Muscle layer of colon (tissue), 2 donors: ENCODE measurements at regions not wholly inside any gene's neighbourhood (a gene's known extent, or its start where the extent isn't known, plus 50 kb on each side); places are given as distances from the start of the nearest gene placed in this dataset.

Source experiments
- H3K27ac ChIP-seq: one replicate; pipeline ENCODE4 v1.7.0; 2013; ENCODE audit warnings: low read depth, mild to moderate bottlenecking, low read length, moderate library complexity
- H3K27me3 ChIP-seq, 2 donors: one replicate each; pipeline ENCODE4 v1.7.0; 2013; ENCODE audit warnings: low read length in 2 of 2, mild to moderate bottlenecking in 2 of 2; ENCODE audit not compliant: insufficient read depth in 2 of 2, control insufficient read depth in 1 of 2
- H3K36me3 ChIP-seq: one replicate; pipeline ENCODE4 v1.7.0; 2013; ENCODE audit warnings: mild to moderate bottlenecking, low read length; ENCODE audit not compliant: insufficient read depth
- H3K4me1 ChIP-seq: one replicate; pipeline ENCODE4 v1.7.0; 2013; ENCODE audit warnings: mild to moderate bottlenecking, low read length; ENCODE audit not compliant: insufficient read depth
- H3K4me3 ChIP-seq, 2 donors: one replicate each; pipeline ENCODE4 v1.7.0; 2013; ENCODE audit warnings: low read length in 2 of 2, low read depth in 1 of 2, mild to moderate bottlenecking in 1 of 2, moderate library complexity in 1 of 2
- H3K9ac ChIP-seq: one replicate; pipeline ENCODE4 v1.7.0; 2013; ENCODE audit warnings: low read length
- H3K9me3 ChIP-seq: one replicate; pipeline ENCODE4 v1.7.0; 2013; ENCODE audit warnings: mild to moderate bottlenecking, low read length
- donor health status: abdominal sarcoma.
- donor health status: Adenocarcinoma of cecum.

DNA sequence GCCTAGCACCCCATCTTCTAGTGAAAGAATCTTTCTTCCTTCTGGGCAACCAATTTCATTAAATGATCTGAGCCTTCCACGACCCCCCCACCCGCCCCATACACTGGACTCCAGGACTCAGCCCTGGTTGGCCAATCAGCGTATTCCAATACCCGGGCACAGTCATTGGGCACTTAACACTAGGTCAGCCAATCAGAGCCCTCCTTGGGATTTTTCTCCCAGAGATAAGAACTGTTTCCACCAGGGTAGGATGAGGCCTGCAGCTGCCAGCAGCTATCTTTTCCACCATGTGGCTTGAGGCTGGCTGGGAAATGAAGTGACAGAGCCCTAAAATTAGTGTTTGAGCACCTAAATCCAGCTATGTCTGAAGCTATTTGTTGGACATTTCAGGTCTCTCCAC lies 418.8 kb downstream of the BCOR start:
- Histone ChIP-seq H3K4me3 (no peak overlapping the region), H3K9me3 (no peaks in the 10 kb centered on the region), H3K27ac (no peak overlapping the region), H3K4me1 (no peaks in the 10 kb centered on the region), H3K9ac (no peak overlapping the region), H3K27me3 (peaks cover 0 to 8% of the 10 kb centered on the region in 2 donors), H3K36me3 (no peaks in the 10 kb centered on the region)

DNA sequence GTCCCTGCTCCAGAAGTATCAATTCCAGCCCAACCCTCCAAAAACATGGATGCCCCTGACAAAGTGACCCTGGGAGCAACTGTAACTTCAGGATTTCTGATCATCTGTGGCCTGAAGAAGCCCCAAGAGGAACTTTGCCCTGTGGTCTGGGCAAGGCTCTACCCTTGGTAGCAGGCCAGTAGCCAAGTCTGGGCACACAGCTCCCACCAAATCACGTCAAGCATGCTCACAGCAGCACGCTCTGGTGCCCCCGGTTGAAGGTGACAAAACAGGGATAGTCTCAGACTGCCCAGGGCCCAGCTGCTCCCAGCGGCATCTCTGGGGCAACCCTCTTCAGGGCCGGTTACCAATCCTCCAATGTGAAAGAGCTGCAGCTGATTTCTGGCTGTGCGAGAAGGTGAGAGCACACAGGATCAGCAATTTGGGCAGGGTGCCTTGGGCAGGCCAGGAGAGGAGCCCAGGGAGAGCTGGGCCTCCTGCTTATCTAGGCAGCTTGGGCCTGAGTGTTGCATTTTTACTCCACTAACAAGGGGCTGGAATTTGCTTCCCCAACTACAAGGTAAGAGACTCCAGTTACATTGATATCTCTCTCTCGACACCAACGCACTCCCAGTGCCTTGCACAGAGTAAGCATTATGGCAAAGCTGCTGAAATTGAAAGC lies 418.1 kb downstream of the BCOR start:
- Histone ChIP-seq H3K9ac (no peak overlapping the region), H3K36me3 (no peaks in the 10 kb centered on the region), H3K4me3 (no peak overlapping the region), H3K27ac (no peak overlapping the region), H3K4me1 (no peaks in the 10 kb centered on the region), H3K9me3 (no peaks in the 10 kb centered on the region), H3K27me3 (peaks cover 0 to 8% of the 10 kb centered on the region in 2 donors)

DNA sequence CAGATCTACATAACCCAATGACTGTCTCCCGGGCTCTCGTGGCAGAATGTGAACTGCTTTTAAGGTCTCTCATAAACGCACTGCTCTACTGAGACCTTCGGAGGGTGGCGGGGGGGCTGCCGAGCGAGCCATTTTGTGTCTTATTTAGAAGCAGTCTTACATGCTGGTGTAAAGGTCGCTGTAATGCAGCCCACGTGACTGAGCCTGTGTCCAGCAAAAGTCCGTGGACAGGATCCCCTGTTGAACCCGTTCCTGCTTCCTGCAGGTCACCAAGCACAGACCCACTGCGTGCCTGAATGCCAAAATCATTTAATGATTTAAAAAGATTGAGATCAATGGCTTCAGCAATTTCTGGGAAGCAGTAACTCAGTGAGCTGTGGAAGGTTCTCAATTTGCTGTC lies 415.9 kb downstream of the BCOR start:
- H3K4me3 ChIP-seq: no peak overlapping the region
- no peaks in the 10 kb centered on the region for H3K36me3 ChIP-seq
- H3K4me1 ChIP-seq: no peaks in the 10 kb centered on the region
- H3K9ac ChIP-seq: no peak overlapping the region
- H3K27ac ChIP-seq: no peak overlapping the region
- no peaks in the 10 kb centered on the region for H3K9me3 ChIP-seq
- peaks cover 0 to 13% of the 10 kb centered on the region in 2 donors for H3K27me3 ChIP-seq

DNA sequence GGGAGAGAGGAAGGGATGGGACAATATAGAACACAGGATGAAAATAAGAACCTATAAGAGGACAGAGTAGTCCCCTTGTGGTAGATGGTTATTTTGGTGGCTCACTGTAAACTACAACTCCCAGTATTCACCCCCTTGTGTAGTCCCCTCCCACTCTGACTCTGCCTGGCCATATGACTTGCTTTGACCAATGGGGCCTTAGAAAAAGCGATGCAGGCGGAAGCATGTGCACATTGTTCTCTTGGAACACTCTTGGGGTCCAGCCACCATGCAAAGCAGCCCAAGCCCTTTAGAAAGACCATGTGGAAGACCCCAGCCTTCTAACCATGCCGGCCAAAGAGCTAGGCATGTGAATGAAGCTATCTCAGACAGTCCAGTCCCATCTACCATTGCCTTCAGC lies 415.0 kb downstream of the BCOR start:
- Histone ChIP-seq H3K9me3 (no peaks in the 10 kb centered on the region), H3K9ac (no peak overlapping the region), H3K27me3 (peaks cover 0 to 17% of the 10 kb centered on the region in 2 donors), H3K36me3 (no peaks in the 10 kb centered on the region), H3K4me3 (no peak overlapping the region), H3K27ac (no peak overlapping the region), H3K4me1 (peaks cover 3% of the 10 kb centered on the region)

DNA sequence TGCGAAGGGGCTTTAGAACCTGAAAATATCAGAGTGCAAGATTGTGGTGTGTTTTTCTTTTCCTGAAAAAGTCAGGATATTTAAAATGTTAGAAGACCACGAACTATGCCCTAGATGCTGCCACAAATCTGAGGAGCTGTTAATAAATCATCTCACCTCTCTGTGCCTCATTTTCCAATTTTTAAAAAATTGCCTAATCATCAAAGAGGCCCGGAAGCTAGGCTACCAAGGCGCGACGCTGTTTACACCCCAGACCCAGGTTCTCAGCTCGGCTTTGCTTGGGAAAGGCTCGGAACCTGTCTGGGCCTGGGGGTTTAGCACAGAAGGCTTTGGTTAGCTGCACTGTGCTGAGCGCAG lies 409.6 kb downstream of the BCOR start:
- H3K9ac ChIP-seq: no peak overlapping the region
- no peak overlapping the region for H3K4me3 ChIP-seq

DNA sequence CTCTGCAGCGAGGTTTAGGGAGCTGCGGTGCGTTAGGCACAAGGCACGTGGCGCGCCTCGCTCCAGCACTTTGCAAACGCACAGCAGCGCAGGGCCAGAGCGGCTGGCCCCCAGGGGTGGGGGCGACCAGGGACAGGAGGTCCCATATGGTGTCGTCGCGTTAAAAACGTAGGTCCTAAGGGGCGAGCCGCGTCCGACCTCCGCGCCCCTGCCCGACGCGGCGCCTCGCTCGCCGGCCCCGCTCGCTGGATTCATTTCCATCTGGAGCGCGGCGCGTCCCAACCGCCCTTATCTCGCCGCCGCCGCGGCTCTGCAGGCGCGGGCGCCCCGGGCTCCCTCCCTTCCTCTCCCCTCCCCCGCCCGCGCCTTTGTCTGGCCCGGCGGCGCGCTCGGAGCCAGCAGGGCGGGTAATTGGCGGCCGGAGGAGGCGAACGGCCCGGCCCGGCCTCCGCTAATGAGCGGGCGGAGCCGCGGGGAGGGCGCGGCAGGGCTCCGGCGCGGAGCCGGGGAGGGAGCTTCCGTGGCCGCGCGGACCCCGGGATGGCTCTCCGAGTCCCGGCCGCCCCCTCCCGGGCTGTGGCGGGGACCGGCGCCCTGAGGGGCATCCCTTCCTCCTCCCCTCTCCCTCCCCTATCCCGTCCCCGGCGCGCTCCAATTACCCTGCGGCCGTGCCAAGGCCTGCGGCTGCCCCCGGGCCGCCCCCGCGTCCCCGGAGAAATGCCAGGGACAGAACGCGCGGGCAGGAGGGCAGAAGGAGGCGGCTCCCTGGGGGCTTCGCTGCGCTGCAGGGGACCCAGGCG lies 409.0 kb downstream of the BCOR start:
- peak overlapping the region; percentile 3 for H3K27ac ChIP-seq
- H3K9me3 ChIP-seq: no peaks in the 10 kb centered on the region
- peaks cover 0 to 9% of the 10 kb centered on the region in 2 donors for H3K27me3 ChIP-seq
- H3K4me3 ChIP-seq: peak overlapping the region; percentile 33 to 36
- H3K4me1 ChIP-seq: peaks cover 10% of the 10 kb centered on the region
- H3K36me3 ChIP-seq: no peaks in the 10 kb centered on the region
- H3K9ac ChIP-seq: no peak overlapping the region

More for the DNA sequence above, 409.6 kb downstream of the BCOR start:
- Histone ChIP-seq H3K36me3 (no peaks in the 10 kb centered on the region), H3K27me3 (peaks cover 0 to 9% of the 10 kb centered on the region in 2 donors), H3K9me3 (no peaks in the 10 kb centered on the region), H3K4me1 (peaks cover 10% of the 10 kb centered on the region), H3K27ac (peak overlapping the region; percentile 3)

DNA sequence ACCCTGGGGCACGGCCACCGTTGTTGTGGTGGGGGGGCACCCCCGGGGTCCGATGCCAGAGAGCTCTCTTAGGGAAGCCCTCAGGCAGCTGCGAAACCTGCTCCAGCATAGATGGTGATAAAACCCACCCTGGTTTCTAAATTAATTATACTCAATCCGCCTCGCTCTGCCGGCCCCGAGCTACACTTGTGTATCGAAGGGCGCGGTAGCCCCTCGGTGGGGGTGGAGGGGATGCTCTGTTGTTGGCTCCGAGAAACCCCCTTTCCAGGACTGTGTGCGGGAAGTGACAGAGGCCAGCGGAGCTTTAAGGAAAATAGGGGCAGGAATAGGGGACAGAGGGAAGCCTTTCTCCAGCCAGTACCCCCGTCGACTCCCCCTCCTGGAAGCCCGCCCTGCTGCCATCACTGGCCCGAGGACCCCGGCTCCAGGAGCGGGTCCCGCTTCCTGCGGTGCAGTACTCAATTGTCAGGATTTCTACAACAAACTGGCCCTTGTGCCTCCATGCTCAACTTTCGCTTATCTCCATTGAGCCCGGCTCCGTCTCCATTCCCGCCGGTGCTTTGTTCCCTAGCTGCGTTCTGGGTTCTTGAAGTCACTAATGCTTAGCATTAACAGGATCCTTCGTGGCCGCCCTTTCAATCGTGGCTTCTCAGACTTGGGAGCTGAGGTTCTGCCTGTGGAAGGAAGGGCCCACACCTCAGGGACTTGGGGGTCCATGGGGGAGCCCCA lies 408.2 kb downstream of the BCOR start:
- H3K27me3 ChIP-seq: peaks cover 0 to 13% of the 10 kb centered on the region in 2 donors
- no peak overlapping the region for H3K9ac ChIP-seq
- no peaks in the 10 kb centered on the region for H3K36me3 ChIP-seq
- peak overlapping the region; percentile 33 to 36 for H3K4me3 ChIP-seq
- H3K27ac ChIP-seq: no peak overlapping the region
- peaks cover 10% of the 10 kb centered on the region for H3K4me1 ChIP-seq
- no peaks in the 10 kb centered on the region for H3K9me3 ChIP-seq

DNA sequence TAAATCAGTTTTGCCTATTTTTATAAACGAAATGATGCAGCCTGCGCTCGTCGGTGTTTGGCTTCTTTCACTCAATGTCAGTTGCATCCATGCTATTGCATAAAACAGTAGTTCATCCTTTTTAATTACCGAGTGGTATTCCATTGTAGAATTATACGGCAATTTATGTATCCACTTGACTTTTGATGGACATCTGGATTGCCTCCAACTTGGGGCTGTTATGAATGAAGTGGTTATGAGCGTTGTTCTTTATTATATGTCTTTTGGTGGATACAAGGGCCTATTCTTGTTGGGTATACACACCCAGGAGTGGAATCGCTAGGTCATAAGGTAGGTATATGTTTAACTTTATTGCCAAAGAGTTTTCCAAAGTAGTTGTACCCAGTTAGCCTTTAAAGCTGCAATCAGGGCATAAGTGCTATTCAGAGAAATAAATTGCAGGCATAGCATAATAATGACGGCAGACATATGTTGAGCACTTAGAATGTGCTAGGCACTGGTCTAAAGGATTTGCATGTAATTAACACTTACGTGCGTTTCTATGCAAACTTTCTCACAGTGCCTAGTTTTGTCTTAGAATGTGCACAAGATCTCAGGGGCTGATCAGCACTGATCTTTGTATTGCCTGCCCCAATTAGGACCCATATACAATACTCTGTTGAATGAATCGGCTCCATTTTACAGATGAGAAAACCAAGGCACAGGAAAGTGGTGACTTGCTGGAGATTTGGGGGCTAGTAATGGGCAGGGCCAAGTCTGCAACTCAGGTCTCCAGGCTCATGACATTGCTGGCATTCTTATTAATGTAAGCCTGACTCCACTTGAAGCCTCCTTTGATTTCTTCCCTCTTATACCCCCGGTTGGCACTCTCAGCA lies 407.0 kb downstream of the BCOR start:
- Histone ChIP-seq H3K4me1 (peaks cover 10% of the 10 kb centered on the region), H3K9ac (no peak overlapping the region), H3K9me3 (no peaks in the 10 kb centered on the region), H3K27me3 (peaks cover 0 to 13% of the 10 kb centered on the region in 2 donors), H3K4me3 (no peak overlapping the region), H3K36me3 (no peaks in the 10 kb centered on the region), H3K27ac (no peak overlapping the region)

DNA sequence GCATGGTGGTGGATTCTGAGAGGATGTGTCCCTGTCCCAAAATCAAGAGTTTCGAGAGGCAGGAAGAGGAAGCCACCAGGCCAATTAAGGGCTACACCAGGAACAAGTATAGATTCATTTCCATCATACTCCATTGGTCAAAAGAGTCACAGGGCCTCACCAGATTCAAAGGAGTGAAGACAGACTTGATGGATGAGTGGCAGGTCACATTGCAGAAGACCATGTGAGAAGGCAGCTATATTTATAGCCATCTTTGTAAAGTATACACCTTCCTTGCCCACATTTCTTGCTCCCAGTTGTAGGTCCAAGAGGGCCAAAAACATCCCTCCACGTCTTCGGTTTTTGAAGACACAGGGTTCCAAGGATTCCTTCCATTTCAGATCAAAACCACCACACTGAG lies 406.0 kb downstream of the BCOR start:
- H3K4me3 ChIP-seq: no peak overlapping the region
- H3K27ac ChIP-seq: no peak overlapping the region

DNA sequence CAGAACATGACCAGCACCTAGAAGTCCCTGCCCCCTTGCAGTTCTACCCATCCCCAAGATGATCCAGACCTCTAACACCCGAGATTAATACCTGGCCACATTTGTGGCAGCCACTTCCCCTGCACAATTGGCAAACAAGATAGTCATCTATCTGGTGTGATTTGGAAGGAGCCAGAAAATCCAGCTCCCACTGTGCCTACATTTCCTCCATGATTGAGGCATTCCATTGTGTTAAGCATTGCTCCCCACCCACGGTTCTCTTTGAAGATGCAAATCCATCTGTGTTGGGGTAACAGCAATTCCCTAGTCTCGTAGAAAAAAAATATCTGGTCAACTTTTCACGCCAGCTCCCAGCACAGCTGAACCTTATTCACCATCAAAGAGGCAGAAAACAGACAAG lies 405.0 kb downstream of the BCOR start:
- Histone ChIP-seq H3K27me3 (peaks cover 0 to 4% of the 10 kb centered on the region in 2 donors), H3K4me1 (peaks cover 7% of the 10 kb centered on the region), H3K4me3 (no peak overlapping the region), H3K9ac (no peak overlapping the region), H3K9me3 (peaks cover 7% of the 10 kb centered on the region), H3K27ac (no peak overlapping the region), H3K36me3 (no peaks in the 10 kb centered on the region)

More for the DNA sequence above, 406.0 kb downstream of the BCOR start:
- Histone ChIP-seq H3K36me3 (no peaks in the 10 kb centered on the region), H3K4me1 (peaks cover 10% of the 10 kb centered on the region), H3K27me3 (peaks cover 0 to 9% of the 10 kb centered on the region in 2 donors), H3K9me3 (peaks cover 7% of the 10 kb centered on the region), H3K9ac (no peak overlapping the region)

DNA sequence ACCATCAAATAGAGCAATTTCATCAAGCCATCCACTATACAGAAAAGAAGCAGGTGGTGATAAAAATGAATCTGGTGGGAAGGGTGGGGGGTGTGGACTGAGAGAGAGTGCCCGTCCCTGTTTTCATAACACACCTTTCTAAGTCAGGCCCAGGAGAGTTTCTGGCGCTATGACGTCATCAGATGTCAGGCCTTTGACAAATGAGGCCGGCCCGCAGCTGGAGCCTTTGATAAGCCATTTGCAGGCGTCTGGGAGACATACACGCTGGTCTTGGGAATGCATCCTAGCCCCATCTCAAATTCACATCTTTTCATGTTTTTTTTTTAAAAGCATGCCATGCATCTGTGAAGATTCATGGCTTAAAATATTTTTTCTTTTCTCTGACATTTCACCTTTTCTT lies 404.5 kb downstream of the BCOR start:
- no peaks in the 10 kb centered on the region for H3K36me3 ChIP-seq
- H3K27ac ChIP-seq: no peak overlapping the region
- H3K27me3 ChIP-seq: peaks cover 0 to 4% of the 10 kb centered on the region in 2 donors
- H3K9me3 ChIP-seq: peaks cover 7% of the 10 kb centered on the region
- no peak overlapping the region for H3K4me3 ChIP-seq
- no peak overlapping the region for H3K9ac ChIP-seq
- H3K4me1 ChIP-seq: peaks cover 2% of the 10 kb centered on the region
